Ascending aorta (tissue), 2 donors: ENCODE measurements at regions not wholly inside any gene's neighbourhood (a gene's known extent, or its start where the extent isn't known, plus 50 kb on each side); places are given as distances from the start of the nearest gene placed in this dataset.

Experiments used
- DNase-seq, 2 donors: peaks; one replicate each; pipeline ENCODE4 v3.0.0-alpha.2; 2019; ENCODE audit warnings: low spot score in 2 of 2
- H3K27ac ChIP-seq, 2 donors: fragments of 200-600 bp; sonication (generic); one replicate each; pipeline ENCODE4 v1.5.1; 2016 to 2017; ENCODE audit warnings: mild to moderate bottlenecking in 1 of 2
- H3K27me3 ChIP-seq: fragments of 200-600 bp; sonication (generic); one replicate; pipeline ENCODE4 v1.5.1; 2017
- H3K36me3 ChIP-seq, 2 donors: fragments of 200-600 bp; sonication (generic); one replicate each; pipeline ENCODE4 v1.5.1; 2016
- H3K4me1 ChIP-seq, 2 donors: fragments of 200-600 bp; sonication (generic); one replicate each; pipeline ENCODE4 v1.5.1; 2016 to 2017; ENCODE audit warnings: mild to moderate bottlenecking in 1 of 2
- H3K4me3 ChIP-seq, 2 donors: fragments of 200-600 bp; sonication (generic); one replicate each; pipeline ENCODE4 v1.5.1; 2016 to 2017; ENCODE audit warnings: mild to moderate bottlenecking in 1 of 2
- H3K9me3 ChIP-seq, 2 donors: fragments of 200-600 bp; sonication (generic); one replicate each; pipeline ENCODE4 v1.5.1; 2016
- intact Hi-C: fragments of 100-400 bp; cut with DNase I; formaldehyde crosslinking; loops from one replicate; pipeline ENCODE4 v1.15.1; 2023
- TF ChIP-seq, protein P1 (sequence below), 3 experiments: fragments of 200-600 bp in 2 of 3; fragments of 450-650 bp in 1 of 3; sonication (generic) in 2 of 3; IDR thresholded peaks; one replicate each; pipeline ENCODE4 v1.5.1; 2016 to 2019; ENCODE audit warnings: antibody characterized with exemption in 3 of 3, mild to moderate bottlenecking in 1 of 3, moderate library complexity in 1 of 3

DNA sequence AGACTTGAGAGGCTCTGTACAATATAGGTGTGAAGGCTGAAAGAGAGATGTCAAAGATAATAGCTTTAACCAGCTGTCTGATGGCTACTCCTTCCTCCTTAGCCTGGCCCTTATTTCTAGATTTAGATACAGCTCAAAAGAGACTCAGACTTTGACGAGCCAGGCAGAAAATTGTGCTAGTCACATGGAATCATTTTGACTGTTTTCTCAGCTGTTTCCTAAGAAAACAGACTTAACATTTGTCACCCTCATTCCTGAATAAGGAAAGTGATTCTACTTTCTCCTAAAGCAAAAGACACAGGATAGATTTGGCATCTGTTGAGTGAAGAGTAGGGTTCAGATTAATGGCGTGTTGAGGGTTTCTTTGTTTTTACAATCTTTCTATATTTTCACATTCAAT, 340.7 kb downstream of the DHX15 start:
- intact Hi-C loops: no loop called here
- no peak for DNase-seq
- Histone ChIP-seq H3K4me3 (no peak overlapping the region), H3K36me3 (no peaks in the 10 kb centered on the region), H3K27me3 (no peaks in the 10 kb centered on the region), H3K27ac (no peak overlapping the region), H3K9me3 (no peaks in the 10 kb centered on the region), H3K4me1 (no peaks in the 10 kb centered on the region)
- TF ChIP-seq, protein P1, sequence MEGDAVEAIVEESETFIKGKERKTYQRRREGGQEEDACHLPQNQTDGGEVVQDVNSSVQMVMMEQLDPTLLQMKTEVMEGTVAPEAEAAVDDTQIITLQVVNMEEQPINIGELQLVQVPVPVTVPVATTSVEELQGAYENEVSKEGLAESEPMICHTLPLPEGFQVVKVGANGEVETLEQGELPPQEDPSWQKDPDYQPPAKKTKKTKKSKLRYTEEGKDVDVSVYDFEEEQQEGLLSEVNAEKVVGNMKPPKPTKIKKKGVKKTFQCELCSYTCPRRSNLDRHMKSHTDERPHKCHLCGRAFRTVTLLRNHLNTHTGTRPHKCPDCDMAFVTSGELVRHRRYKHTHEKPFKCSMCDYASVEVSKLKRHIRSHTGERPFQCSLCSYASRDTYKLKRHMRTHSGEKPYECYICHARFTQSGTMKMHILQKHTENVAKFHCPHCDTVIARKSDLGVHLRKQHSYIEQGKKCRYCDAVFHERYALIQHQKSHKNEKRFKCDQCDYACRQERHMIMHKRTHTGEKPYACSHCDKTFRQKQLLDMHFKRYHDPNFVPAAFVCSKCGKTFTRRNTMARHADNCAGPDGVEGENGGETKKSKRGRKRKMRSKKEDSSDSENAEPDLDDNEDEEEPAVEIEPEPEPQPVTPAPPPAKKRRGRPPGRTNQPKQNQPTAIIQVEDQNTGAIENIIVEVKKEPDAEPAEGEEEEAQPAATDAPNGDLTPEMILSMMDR (IDR thresholded peaks at IDR 0.05): no peak

DNA sequence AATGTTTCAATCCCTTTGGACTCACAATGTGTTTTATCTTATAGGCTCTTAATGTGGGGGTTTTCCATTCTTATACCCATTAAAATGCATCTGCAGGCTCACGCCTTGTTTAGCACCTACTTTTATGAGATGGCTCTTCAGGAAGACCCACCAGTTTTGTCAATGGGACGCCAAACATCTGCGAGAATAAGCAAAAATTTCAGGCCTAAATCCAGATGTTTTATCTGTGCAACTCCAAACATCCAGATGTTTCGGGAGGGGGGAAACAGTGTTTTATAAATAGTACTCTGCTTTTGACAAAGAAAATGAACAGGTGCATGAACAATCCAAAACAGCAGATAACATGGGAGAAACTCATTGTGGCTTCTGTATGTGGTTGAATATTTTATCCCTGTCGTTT, 342.8 kb downstream of the DHX15 start:
- Histone ChIP-seq H3K4me3 (no peak overlapping the region), H3K9me3 (no peaks in the 10 kb centered on the region), H3K4me1 (no peaks in the 10 kb centered on the region), H3K27ac (no peak overlapping the region), H3K27me3 (no peaks in the 10 kb centered on the region), H3K36me3 (no peaks in the 10 kb centered on the region)
- DNase-seq: no peak
- TF ChIP-seq, protein P1 (IDR thresholded peaks at IDR 0.05): no peak
- intact Hi-C loops: no loop called here

DNA sequence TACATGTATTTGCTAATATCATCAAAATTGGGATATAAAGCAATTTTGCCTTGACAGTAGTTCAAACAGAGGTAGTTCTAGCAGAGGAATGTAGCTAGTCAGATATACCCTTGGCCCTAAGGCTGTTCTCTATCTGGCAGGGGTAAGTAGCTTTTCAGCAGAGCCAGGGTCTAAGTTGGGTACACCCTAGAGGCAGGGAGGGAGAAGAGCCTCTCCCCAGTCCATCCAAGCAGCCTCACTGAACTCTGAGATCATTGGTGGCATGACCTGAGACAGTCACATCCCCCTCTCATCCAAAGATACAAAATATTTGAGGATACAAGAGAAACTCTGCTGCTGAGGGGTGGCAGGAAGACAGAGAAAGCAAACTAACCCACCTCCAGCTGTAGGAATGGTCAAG, 343.7 kb downstream of the DHX15 start:
- intact Hi-C loops: no loop called here
- Histone ChIP-seq H3K27me3 (no peaks in the 10 kb centered on the region), H3K4me3 (no peak overlapping the region), H3K27ac (no peak overlapping the region), H3K4me1 (no peaks in the 10 kb centered on the region), H3K36me3 (no peaks in the 10 kb centered on the region), H3K9me3 (no peaks in the 10 kb centered on the region)
- DNase-seq: no peak
- TF ChIP-seq, protein P1 (IDR thresholded peaks at IDR 0.05): no peak

DNA sequence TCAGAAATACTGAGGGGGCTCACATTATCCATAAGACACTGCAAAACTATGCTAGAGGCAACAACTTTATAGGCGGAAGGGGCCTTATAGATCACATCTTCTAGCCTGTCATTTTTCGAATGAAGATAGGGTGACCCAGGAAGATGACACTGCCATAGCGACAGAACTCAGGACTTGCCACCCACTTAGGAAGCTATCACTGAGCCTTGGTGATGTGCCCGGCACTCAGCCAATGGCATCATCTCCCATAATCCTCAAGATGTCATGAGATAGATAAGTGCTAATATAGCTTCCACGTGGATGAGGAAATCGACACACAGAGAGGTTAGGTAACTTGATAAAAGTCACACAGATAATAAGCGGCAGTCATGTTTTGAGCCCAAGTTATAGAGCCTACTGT, 346.6 kb downstream of the DHX15 start:
- H3K4me1 ChIP-seq: no peaks in the 10 kb centered on the region
- TF ChIP-seq, protein P1 (IDR thresholded peaks at IDR 0.05): no peak
- no peaks in the 10 kb centered on the region for H3K36me3 ChIP-seq
- no peak overlapping the region for H3K27ac ChIP-seq
- no peaks in the 10 kb centered on the region for H3K9me3 ChIP-seq
- intact Hi-C loops: no loop called here
- DNase-seq: no peak
- no peak overlapping the region for H3K4me3 ChIP-seq
- H3K27me3 ChIP-seq: no peaks in the 10 kb centered on the region

DNA sequence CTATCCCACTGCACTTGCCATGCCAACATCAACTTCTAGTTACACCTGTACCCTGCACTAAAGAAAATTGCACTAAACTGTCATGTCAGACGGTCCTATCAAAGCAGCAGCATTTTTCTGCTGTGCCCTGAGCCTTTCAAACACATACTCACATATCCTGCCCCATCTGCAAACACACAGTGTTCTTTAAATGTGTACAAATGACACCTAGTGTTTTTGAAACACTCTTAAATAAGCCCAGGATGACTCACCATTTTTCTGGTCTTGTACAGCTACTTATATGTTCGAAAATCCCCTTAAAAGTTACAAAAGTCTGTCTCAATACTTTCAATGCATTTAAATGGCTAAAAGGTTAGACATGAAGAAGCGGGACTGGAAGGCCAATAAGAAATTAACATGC, 346.7 kb upstream of the PPARGC1A start:
- DNase-seq: no peak
- Histone ChIP-seq H3K9me3 (no peaks in the 10 kb centered on the region), H3K4me1 (no peaks in the 10 kb centered on the region), H3K27me3 (no peaks in the 10 kb centered on the region), H3K27ac (no peak overlapping the region), H3K36me3 (no peaks in the 10 kb centered on the region), H3K4me3 (no peak overlapping the region)
- TF ChIP-seq, protein P1 (IDR thresholded peaks at IDR 0.05): no peak
- intact Hi-C loops: no loop called here

DNA sequence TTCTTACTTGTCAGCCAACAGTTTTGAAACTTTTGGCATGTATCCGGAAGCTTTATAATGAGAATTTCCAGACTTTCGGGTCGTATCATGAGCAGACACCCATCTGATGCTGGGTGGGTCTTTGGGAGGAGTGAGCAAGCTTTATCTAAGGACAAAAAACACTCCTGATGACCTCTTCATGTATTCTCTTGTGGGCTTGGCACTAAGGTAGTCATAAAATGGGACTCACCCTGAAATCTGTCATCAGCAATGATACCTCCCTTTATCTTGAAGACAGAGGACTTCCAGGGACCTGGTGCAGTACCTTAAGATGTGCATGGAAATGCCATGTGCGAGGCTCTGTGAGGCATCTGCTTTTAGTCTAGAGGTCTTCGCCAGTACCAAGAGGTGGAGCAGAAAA, 346.3 kb upstream of the PPARGC1A start:
- H3K9me3 ChIP-seq: no peaks in the 10 kb centered on the region
- no peaks in the 10 kb centered on the region for H3K4me1 ChIP-seq
- H3K4me3 ChIP-seq: no peak overlapping the region
- no peaks in the 10 kb centered on the region for H3K36me3 ChIP-seq
- no peak for DNase-seq
- TF ChIP-seq, protein P1 (IDR thresholded peaks at IDR 0.05): no peak
- H3K27me3 ChIP-seq: no peaks in the 10 kb centered on the region
- no peak overlapping the region for H3K27ac ChIP-seq
- intact Hi-C loops: no loop called here
